ENCODE measurements at regions not wholly inside any gene's neighbourhood (a gene's known extent, or its start where the extent isn't known, plus 50 kb on each side); places are given as distances from the start of the nearest gene placed in this dataset.

DNA sequence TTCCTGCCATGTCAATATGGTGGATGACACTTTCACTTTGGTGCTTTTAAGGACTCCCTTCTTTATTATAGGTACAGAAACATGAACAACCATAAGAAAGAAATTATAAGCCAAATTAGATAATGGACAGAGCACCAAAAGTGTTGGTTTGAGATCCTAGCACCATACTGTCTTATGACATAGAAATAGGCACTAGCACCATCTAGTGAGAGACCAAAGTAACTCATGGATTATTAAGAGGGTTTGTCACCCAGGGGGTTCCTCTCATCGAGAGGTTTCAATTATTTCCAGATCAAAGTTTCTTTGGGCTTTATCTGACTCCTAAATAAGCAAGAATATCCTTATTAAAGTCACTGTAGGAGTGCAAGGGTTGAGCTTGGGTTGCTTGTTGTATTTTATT lies 153.0 kb upstream of the DIO2 start:
- H3K4me2 ChIP-seq, result no peak overlapping the region
- H3K4me3 ChIP-seq (IDR thresholded peaks at IDR 0.05; ENCODE audit: insufficient read depth, low read depth, low read length), result no peak overlapping the region
- no peaks in the 10 kb centered on the region for H4K20me1 ChIP-seq (ENCODE audit: insufficient read depth)
- H3K79me2 ChIP-seq (ENCODE audit: insufficient read depth, low read depth), result no peaks in the 10 kb centered on the region
- no peak overlapping the region for H3K27ac ChIP-seq
- no peaks in the 10 kb centered on the region for H3K36me3 ChIP-seq (ENCODE audit: insufficient read depth)
- H3K27me3 ChIP-seq (ENCODE audit: insufficient read depth, low read depth), result no peaks in the 10 kb centered on the region
- no peak overlapping the region for H2AFZ ChIP-seq (ENCODE audit: low read depth)
- TF ChIP-seq, protein P1, sequence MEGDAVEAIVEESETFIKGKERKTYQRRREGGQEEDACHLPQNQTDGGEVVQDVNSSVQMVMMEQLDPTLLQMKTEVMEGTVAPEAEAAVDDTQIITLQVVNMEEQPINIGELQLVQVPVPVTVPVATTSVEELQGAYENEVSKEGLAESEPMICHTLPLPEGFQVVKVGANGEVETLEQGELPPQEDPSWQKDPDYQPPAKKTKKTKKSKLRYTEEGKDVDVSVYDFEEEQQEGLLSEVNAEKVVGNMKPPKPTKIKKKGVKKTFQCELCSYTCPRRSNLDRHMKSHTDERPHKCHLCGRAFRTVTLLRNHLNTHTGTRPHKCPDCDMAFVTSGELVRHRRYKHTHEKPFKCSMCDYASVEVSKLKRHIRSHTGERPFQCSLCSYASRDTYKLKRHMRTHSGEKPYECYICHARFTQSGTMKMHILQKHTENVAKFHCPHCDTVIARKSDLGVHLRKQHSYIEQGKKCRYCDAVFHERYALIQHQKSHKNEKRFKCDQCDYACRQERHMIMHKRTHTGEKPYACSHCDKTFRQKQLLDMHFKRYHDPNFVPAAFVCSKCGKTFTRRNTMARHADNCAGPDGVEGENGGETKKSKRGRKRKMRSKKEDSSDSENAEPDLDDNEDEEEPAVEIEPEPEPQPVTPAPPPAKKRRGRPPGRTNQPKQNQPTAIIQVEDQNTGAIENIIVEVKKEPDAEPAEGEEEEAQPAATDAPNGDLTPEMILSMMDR (conservative IDR thresholded peaks at IDR 0.05; ENCODE audit: low read depth, low read length), result peak; percentile 32
- H3K9ac ChIP-seq, result no peak overlapping the region
- H3K4me1 ChIP-seq (ENCODE audit: low read depth, poor library complexity, severe bottlenecking), result no peaks in the 10 kb centered on the region

DNA sequence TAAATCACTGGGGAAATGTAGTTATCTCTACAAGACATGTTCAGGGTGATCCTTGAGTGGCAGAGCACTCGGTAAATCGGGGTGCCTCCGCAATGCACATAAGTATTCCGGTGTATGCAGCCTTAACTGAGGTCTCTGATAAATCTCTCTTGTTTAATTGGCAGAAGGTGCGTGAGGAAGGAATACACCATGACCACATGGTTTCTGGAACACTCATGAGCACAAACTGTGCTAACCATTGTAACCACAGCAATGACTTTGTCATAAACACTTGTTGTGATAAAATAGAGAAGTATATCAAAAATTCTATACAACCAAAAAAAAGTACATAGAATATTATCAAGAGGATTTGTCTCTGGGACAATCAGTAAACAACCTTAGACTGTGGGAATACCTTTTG lies 146.8 kb upstream of the DIO2 start:
- Histone ChIP-seq H3K79me2 (ENCODE audit: insufficient read depth, low read depth) (no peaks in the 10 kb centered on the region), H3K27me3 (ENCODE audit: insufficient read depth, low read depth) (no peaks in the 10 kb centered on the region), H3K36me3 (ENCODE audit: insufficient read depth) (no peaks in the 10 kb centered on the region), H3K9ac (no peak overlapping the region), H4K20me1 (ENCODE audit: insufficient read depth) (no peaks in the 10 kb centered on the region), H3K27ac (no peak overlapping the region), H3K4me3 (IDR thresholded peaks at IDR 0.05; ENCODE audit: insufficient read depth, low read depth, low read length) (no peak overlapping the region), H3K4me1 (ENCODE audit: low read depth, poor library complexity, severe bottlenecking) (no peaks in the 10 kb centered on the region), H3K4me2 (no peak overlapping the region), H2AFZ (ENCODE audit: low read depth) (no peak overlapping the region)
- TF ChIP-seq, protein P1 (conservative IDR thresholded peaks at IDR 0.05; ENCODE audit: low read depth, low read length), result no peak

DNA sequence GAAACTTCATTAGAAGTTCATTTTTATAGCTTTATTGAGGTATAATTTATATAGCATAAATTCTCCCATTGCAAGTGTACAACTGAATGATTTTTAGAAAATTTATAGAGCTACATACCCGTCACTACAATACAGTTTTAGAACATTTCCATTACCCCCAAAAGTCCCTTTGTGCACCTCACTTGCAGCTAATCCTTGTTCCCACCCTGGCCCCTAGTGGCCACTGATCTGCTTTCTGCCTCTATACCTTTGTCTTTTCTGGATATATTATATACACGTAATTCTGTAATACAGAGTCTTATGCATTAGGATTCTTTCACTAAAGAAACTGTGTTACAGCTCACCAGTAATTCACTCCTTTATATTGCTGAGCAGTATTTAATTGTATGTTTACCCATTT lies 145.1 kb upstream of the DIO2 start:
- Histone ChIP-seq H3K4me2 (no peak overlapping the region), H2AFZ (ENCODE audit: low read depth) (no peak overlapping the region), H3K79me2 (ENCODE audit: insufficient read depth, low read depth) (no peaks in the 10 kb centered on the region), H3K4me1 (ENCODE audit: low read depth, poor library complexity, severe bottlenecking) (no peaks in the 10 kb centered on the region), H3K36me3 (ENCODE audit: insufficient read depth) (no peaks in the 10 kb centered on the region), H3K9ac (no peak overlapping the region), H3K27me3 (ENCODE audit: insufficient read depth, low read depth) (no peaks in the 10 kb centered on the region), H4K20me1 (ENCODE audit: insufficient read depth) (no peaks in the 10 kb centered on the region), H3K27ac (no peak overlapping the region), H3K4me3 (IDR thresholded peaks at IDR 0.05; ENCODE audit: insufficient read depth, low read depth, low read length) (no peak overlapping the region)
- TF ChIP-seq, protein P1 (conservative IDR thresholded peaks at IDR 0.05; ENCODE audit: low read depth, low read length), result no peak

DNA sequence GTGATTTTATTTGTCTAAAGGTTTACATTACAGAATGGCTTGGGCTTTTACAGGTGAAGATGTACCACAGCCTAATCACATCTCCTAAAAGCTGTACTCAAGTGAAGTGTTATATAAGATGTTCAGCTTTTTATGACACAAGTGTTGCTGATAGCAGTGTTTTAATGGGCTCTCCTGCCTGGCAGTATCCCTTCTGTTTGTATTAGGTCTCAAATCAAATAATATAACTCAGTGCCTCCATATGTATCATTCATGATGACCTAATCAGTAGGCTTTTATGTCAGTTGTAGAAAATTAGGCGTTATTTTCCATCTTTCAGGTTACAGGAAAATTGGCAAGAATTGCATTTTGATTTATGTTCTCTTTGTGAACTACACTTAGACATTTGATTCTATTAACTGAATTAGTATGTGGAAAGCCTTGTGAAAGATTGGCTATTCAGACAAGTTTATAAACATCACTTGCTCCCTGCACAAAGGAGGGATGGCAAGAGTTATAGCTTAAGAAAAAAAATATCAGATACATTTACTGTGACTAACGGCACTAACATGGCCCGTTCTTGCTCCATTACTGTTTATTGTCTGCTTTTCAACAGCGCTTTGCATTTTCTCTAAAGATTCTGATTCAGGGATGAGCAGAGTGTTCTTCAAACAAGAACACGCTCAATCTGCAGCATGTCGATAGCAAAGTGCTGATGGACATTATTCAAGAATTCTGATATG lies 143.7 kb upstream of the DIO2 start:
- Histone ChIP-seq H3K4me2 (no peak overlapping the region), H3K4me1 (ENCODE audit: low read depth, poor library complexity, severe bottlenecking) (no peaks in the 10 kb centered on the region), H3K4me3 (IDR thresholded peaks at IDR 0.05; ENCODE audit: insufficient read depth, low read depth, low read length) (no peak overlapping the region)

More for the DNA sequence above, 143.7 kb upstream of the DIO2 start:
- TF ChIP-seq, protein P1 (conservative IDR thresholded peaks at IDR 0.05; ENCODE audit: low read depth, low read length), result no peak
- Histone ChIP-seq H3K27ac (no peak overlapping the region), H4K20me1 (ENCODE audit: insufficient read depth) (no peaks in the 10 kb centered on the region), H3K36me3 (ENCODE audit: insufficient read depth) (no peaks in the 10 kb centered on the region), H2AFZ (ENCODE audit: low read depth) (no peak overlapping the region), H3K27me3 (ENCODE audit: insufficient read depth, low read depth) (no peaks in the 10 kb centered on the region), H3K9ac (no peak overlapping the region), H3K79me2 (ENCODE audit: insufficient read depth, low read depth) (no peaks in the 10 kb centered on the region)
